Stimulated activated CD8-positive, alpha-beta memory T cell treated with anti-CD3 and anti-CD28 coated beads, Interleukin-12 subunit alpha, Interleukin-12 subunit beta, amount 100 ng/mL, for 24 hours (primary cell): ENCODE measurements at regions not wholly inside any gene's neighbourhood (a gene's known extent, or its start where the extent isn't known, plus 50 kb on each side); places are given as distances from the start of the nearest gene placed in this dataset.
"Not testable (repeated sequence)": the region's sequence is repeated elsewhere in the genome, so short reads cannot be mapped to it uniquely, and the experiment has no call there.

Experiments
- DNase-seq: peaks from one replicate; pipeline ENCODE4 v3.0.0-alpha.2; 2020; ENCODE audit errors: extremely low read depth

DNA sequence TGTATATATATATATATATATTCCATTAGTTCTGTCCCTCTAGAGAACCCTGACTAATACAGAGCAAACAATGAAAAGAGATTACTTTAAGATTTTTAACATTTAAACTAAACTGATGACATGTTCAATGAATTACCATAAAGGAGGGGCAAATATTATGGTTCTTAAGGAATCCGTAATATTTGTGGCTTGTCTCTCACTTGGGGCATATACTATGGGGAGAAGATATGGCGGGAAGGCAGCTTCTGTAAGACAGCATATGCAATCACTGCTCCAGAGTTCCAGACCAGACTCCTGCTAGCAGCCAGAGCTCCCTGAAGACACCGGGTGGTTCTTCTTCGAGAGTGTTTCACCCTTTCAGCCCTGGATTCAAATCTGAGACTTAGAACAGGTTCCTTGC, 321.1 kb upstream of the NT5E start:
- DNase-seq: no peak

- not testable (repeated sequence) for DNase-seq
Measured at GRCh38 chr6:85128256-85128655, 321.6 kb upstream of the NT5E start.

- no peak for DNase-seq
Measured at GRCh38 chr6:85127696-85128243, 322.1 kb upstream of the NT5E start.

DNA sequence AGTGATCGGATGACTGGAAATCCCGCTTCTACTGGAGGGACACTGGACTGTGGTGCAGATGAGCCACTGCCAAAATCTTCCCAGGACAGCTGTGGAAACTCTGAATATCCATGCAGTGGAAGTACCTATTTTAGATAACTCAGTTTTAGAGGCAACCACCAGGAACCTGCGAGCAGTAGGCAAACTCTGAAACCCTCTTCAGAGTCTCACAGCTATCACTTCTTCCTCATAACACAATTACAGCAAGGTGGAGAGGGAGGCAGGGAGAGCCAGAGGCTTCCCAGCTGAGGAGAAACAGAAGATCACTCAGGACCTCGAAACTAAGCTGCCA, 322.8 kb upstream of the NT5E start:
- no peak for DNase-seq

DNA sequence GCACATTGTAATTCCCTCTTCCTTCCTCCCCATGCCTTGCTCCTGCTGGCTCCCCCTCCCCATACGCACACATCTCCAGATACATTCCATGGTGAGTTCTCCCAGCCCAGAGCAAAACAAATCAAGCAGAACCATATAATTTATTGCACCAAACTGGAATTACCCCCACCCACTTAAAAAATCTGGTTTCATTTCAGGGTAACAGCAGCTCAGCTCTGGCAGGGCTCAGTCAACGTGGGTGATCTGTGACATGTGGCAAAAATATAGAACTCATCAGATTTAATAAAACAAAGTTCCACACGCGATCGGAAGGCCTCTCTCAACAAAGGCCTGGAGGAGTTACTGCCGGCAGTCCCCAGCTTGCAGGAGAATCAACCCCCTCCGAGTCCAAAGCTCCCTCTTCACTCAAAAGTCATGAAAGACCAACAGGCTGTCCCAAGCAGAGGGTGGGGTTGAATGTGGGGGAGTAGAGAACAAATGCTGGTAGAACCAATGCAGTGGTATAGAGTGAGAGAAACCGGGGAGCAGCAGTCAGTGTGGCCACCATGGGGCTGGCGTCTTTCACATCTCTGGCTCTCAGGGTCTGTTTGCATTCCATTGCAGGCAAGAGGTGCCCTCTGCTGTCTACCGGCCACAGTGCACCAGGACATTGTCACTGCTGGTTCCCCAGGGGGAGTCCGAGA, 323.3 kb upstream of the NT5E start:
- DNase-seq: no peak

DNA sequence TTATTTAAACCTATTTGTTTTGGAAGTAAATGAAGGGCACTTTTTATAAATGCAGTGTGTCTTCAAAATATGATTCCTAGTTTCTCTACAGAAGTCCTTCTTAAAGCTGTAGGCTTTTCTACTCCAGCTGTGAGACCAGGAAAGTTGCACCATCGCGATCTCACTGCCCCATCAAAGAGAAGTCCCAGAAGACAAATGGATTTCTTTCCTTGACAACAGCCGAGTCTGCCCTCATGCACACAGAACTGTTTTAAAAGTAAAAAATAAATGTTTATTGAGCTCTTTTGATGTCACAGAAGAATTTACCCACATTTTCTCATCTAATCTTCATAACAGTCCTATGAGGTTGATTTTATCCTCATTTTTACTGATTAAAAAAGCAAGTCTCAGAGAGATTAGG, 324.4 kb upstream of the NT5E start:
- DNase-seq: no peak

DNA sequence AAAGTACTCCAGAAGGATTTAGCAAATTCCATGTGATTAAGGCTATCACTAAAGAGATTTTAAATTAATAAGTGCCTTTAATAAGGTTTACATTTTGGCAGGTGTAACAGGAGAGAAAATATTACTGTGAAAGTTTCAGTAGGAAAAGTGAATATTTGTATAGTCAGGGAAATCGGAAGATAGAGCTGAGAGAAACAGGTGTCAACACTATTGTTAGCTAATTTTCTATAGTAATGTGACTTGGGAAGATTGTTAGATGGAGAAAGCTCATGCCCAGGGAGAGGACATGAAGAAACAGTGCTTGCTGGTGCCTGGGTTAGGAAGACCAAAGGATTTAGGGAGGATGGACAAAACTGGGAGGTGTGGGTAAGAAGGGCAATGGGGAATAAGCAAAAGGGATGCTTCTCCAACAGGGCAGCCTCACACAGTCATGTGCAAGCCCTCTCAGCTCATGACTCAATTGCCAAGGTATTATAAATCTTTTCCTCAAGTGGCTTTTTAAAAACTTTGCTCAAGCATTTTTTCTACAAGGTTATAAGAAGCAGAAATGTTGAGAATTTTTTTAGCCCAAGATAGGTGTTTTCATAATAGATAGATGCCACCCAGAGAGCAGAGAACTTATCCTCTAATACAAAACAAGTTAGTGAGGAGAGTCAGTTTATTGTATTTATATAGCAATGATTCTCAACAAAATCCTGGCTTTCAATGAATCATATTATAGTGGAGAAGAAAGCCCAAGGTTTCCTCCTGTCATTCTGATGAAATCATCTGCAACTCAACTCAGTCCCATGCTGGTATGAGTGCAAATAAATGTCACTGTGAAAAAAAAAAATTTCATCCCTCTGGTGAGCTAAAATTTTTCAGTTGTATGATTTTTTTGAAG, 325.2 kb upstream of the NT5E start:
- DNase-seq: no peak

GRCh38 chr6:85121158-85121557, 328.7 kb upstream of the NT5E start:
- no peak for DNase-seq

DNA sequence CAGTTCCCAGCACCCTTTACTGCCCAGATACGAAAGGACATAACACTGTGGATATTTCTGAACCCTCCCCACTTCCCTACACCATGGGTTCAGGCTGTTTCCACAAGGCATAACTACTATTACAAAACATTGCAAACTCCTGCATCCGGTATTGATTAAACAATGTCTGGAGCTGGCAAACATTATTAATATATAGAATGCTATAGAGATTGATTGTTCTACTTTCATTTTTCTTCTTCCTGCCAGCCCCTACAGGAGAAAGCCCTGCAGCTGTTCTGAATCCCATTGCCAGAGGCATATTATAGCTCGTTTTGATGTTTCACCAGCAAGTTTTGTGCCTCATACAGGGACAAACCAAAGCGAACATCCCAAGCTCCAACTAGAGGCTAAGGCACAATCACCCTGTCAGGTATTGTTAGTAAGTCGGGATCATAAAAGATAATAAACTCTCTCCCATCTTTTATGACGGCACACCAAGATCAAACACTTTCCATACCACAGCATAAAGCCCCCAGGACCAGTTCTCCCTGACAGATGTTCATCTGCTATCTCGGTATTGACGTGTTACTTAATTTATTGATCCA, 331.1 kb upstream of the NT5E start:
- no peak for DNase-seq

DNA sequence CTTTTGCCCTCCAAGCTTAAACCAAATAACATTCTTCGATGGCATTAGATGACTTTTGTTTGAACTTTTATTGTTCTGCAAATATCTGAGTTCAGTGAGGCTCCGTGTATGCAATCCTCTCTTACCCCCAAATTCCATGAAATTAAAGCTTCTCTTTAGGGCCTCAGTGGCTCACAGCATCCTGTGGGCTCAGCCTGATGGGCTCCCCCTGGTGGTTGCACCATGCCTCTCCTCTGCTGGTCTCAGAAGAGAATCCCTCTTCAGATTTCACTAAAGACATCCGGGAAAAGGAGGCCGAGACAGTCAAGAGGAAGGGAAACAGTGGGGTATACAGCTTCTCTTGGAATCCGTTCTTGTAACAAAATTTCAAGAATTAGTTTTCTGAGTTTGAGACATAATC, 331.6 kb upstream of the NT5E start:
- DNase-seq: no peak

DNA sequence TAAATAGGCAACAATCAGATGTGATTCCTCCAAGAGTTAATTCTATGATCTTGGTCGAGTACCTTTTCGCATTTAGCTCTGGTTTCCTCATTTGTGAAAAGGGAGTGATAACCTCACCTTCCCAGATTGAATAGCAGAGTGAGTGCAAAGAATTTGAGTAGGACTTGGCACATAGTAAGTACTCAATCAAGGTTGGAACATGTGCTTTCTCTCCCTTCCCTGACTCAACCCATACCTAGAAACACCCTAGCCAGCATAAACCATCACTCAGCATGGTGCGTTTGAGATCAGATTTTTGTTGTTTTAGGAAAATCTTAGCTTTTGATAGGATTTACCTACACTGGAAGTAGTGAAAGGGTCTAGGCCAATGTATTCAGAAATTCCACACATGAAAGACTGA, 333.4 kb upstream of the NT5E start:
- DNase-seq: no peak

DNA sequence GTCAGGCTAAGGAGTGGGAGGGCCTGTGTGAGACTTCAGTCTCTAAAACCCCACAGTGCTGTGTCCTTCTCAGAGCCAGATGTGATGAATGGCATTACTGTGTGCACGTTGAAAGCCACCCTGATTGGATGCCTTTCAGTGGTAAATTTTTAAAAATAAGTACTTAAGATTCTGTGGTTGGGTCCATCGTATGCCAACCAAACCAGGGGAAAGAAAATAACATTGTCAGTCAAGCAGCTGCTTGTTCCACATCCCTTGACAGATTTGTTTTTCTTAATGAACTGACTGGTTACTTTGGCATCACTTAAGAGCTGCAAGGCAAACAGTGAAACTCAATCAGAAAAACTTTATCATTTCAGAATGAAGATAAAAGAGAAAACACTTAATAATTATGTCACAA, 334.0 kb upstream of the NT5E start:
- no peak for DNase-seq

DNA sequence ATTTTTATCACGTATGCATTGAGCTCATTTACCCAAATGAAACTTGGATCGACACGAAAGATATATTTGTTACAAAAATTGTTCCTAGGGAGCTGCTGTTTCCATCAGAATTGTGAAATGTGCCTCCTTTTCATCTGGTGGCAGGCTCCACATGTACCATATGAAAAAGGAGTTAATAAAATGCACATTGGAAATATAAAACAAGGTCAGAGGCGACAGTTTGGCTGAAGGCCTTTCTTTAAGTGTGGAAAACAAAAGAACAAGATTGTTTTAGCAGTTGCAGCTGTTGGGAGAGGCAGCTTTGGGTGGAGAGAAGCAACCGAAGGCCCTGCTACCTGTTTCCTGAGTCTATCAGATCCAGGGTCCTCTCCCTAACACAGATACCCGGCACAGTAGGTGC, 334.5 kb upstream of the NT5E start:
- no peak for DNase-seq

- DNase-seq: no peak
Measured at GRCh38 chr6:85114581-85114935, 335.3 kb upstream of the NT5E start.

DNA sequence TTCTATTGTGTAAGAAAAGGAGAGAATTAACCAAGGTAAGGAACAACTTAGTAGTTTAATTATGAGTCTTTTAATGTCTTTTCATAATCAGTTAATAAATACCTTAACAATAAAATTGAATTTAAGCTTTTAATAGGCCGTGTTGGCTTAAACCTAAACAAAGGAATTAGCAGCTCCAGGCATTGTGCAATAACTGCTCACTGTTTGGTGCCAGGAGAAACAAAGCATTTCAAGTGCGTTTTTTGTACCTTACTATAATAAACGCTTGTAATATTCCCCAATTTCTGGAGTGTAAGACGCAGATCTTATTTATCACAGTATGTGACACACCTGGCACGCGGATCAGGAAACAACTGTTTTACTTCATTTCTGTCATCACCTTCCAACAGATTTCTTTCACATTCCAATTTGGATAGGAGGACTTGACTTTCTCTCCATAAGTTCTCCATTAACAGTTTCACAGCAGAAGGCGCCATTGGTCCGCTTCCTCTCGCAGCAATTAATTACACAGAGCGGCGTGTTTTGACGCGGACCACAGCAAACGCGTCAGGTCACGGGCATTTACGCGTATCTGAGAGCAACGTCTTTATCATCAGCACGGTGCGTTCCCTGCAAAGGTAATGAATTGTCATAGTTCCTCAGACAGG, 335.8 kb upstream of the NT5E start:
- DNase-seq: no peak

- DNase-seq: no peak
Measured at GRCh38 chr6:85112540-85112939, 337.3 kb upstream of the NT5E start.

DNA sequence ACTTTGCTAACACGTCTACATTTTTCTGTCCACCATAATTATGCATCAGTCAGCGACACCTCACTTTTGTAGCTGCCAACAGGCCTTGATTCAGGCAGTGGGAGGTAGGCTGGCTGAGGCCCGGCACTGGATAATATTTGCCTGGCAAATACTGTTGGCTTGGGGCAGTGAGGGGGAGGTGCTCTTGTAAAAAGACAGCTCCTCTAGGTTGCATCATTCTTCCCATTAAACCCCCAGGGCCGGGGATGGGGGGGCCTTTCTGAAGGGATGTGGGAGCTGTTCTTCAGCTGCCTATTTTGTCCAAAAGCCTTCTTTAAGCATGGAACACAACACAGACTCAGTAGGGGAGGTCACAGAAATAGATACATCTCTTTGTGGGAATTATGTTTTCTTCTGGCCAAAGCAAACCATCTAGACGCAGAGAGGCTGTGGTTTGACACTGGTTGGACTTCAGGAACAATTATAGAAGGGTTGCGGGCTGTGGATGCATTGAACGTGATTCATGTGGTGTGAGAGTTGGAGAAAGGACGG, 338.3 kb upstream of the NT5E start:
- DNase-seq: no peak

GRCh38 chr6:85110943-85111342, 338.9 kb upstream of the NT5E start:
- no peak for DNase-seq

- no peak for DNase-seq
Measured at GRCh38 chr6:85107701-85108100, 342.2 kb upstream of the NT5E start.

- no peak for DNase-seq
Measured at GRCh38 chr6:85096976-85097375, 332.6 kb upstream of the TBX18 start.

DNA sequence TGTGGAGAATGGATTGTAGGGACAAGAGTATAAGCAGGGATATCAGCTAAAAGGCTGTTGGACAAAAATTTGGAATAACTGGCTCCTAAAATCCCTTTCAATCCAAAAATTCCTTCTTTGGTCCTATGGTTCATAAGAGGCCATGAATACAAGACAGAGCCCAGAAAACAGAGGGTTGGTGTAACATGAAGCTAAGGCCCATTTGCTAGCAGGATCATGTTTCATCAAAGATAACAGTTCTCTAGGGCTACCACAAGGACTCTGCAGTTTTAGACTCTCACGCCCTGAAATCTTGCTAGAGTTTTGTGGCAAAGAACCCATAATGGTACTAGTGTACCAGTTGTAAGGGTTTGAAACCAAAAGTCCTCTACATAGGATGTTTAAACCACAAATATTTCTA, 327.8 kb upstream of the TBX18 start:
- DNase-seq: no peak

GRCh38 chr6:85089255-85089654, 324.9 kb upstream of the TBX18 start:
- DNase-seq: no peak
